ENCODE measurements at regions not wholly inside any gene's neighbourhood (a gene's known extent, or its start where the extent isn't known, plus 50 kb on each side); places are given as distances from the start of the nearest gene placed in this dataset.

GRCh38 chr3:115228266-115228665 is 81.2 kb upstream of the ZBTB20 start:
- TF ChIP-seq CTCF (IDR thresholded peaks at IDR 0.05): no peak
- TF ChIP-seq POLR2A (IDR thresholded peaks at IDR 0.05): no peak
- no peak overlapping the region for H3K4me3 ChIP-seq (ENCODE audit: low read depth, poor library complexity, severe bottlenecking)
- no peak for DNase-seq (ENCODE audit: low spot score in 2 of 2)
- intact Hi-C loops (cut with DNase I; ENCODE audit: low total_unique reads): no loop called here
- 83 to 88% methylated on average over 6 of the region's 6 CpGs for whole genome bisulfite sequencing, 2 donors

DNA sequence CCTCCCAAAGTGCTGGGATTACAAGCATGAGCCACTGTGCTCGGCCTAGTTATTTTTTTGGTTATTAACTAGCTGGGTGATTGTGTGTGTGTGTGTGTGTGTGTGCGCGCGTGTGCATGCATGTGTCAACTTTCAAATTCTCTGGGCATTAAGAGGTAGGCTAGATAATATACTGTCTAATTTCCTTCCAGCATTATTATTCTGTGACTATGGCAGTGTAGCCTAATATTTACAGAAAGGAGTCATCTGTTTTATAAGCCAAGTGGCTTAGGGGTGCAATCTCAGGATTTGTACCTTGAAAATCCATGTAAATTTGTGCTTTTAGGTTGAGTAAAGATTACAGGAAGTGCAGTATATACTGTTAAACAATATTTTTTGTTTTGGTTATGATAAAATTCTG is 85.1 kb upstream of the ZBTB20 start:
- DNase-seq (ENCODE audit: low spot score in 2 of 2): no peak
- TF ChIP-seq CTCF (IDR thresholded peaks at IDR 0.05): no peak
- no peak for TF ChIP-seq POLR2A (IDR thresholded peaks at IDR 0.05)
- WGBS, 2 donors: 95 to 97% methylated on average over 4 of the region's 4 CpGs
- H3K4me3 ChIP-seq (ENCODE audit: low read depth, poor library complexity, severe bottlenecking): no peak overlapping the region
- intact Hi-C loops (cut with DNase I; ENCODE audit: low total_unique reads): no loop called here

GRCh38 chr3:115233021-115233420 is 85.9 kb upstream of the ZBTB20 start:
- no peak for DNase-seq (ENCODE audit: low spot score in 2 of 2)
- TF ChIP-seq CTCF (IDR thresholded peaks at IDR 0.05): no peak
- TF ChIP-seq POLR2A (IDR thresholded peaks at IDR 0.05): no peak
- WGBS, 2 donors: 69 to 72% methylated on average over 2 of the region's 2 CpGs
- intact Hi-C loops (cut with DNase I; ENCODE audit: low total_unique reads): no loop called here
- H3K4me3 ChIP-seq (ENCODE audit: low read depth, poor library complexity, severe bottlenecking): no peak overlapping the region

DNA sequence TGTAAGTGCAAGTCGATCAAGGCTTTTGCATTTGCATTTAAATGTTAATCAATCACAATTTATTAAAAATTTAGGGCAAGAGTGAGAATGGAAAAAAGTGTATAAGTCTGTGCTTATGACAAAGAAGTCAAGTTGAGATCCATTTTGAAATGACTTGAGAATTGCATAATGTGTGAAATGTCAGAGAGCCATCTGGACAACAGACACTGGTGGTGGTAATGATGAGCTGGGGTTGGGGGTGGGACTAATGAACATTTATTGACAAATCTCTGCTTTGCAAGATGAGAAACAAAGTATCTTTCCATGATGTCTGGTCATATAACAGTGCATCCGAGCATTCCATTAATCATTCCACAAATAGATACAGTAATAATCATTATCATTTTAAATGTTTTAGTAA is 89.4 kb upstream of the ZBTB20 start:
- H3K4me3 ChIP-seq (ENCODE audit: low read depth, poor library complexity, severe bottlenecking): no peak overlapping the region
- intact Hi-C loops (cut with DNase I; ENCODE audit: low total_unique reads): no loop called here
- WGBS, 2 donors: 77 to 81% methylated on average over 2 of the region's 2 CpGs
- DNase-seq (ENCODE audit: low spot score in 2 of 2): no peak
- TF ChIP-seq CTCF (IDR thresholded peaks at IDR 0.05) (no peak), POLR2A (IDR thresholded peaks at IDR 0.05) (no peak)

- 14 to 21% methylated on average over 6 of the region's 6 CpGs for WGBS, 2 donors
- DNase-seq (ENCODE audit: low spot score in 2 of 2): peak; percentile 43 to 85
- intact Hi-C loops (cut with DNase I; ENCODE audit: low total_unique reads): loop anchor here (5.0 kb wide), 1 partner anchor 417 kb away; no protein-coding TSS in a partner anchor
- H3K4me3 ChIP-seq (ENCODE audit: low read depth, poor library complexity, severe bottlenecking): no peak overlapping the region
- TF ChIP-seq CTCF (IDR thresholded peaks at IDR 0.05) (no peak), POLR2A (IDR thresholded peaks at IDR 0.05) (no peak)
Observed at GRCh38 chr3:115239717-115240116, 92.6 kb upstream of the ZBTB20 start.

GRCh38 chr3:115244350-115244749 is 97.3 kb upstream of the ZBTB20 start:
- intact Hi-C loops (cut with DNase I; ENCODE audit: low total_unique reads): loop anchor here (5.0 kb wide), 1 partner anchor 422 kb away; no protein-coding TSS in a partner anchor
- 84 to 87% methylated on average over 3 of the region's 3 CpGs for WGBS, 2 donors
- DNase-seq (ENCODE audit: low spot score in 2 of 2): no peak
- H3K4me3 ChIP-seq (ENCODE audit: low read depth, poor library complexity, severe bottlenecking): no peak overlapping the region
- TF ChIP-seq CTCF (IDR thresholded peaks at IDR 0.05): no peak
- TF ChIP-seq POLR2A (IDR thresholded peaks at IDR 0.05): no peak
